K562 (cell line): ENCODE measurements at regions not wholly inside any gene's neighbourhood (a gene's known extent, or its start where the extent isn't known, plus 50 kb on each side); places are given as distances from the start of the nearest gene placed in this dataset.

Experiments
- ATAC-seq: fragments of 200-7000 bp; cut with Tn5 transposase; 3 replicates; pipeline ENCODE4 v1.9.1; 2020; ENCODE audit warnings: moderate library complexity
- BruUV-seq: library from RNA; stranded (reverse); fragments of 400-500 nt; replicated peaks from 2 replicates; lab custom pipeline; 2021; lab: Mats Ljungman, UMichigan
- CTCF ChIA-PET: fragments of 300-600 bp; formaldehyde crosslinking; extraction: SDS; loops from one replicate; lab custom pipeline; 2021; ENCODE audit warnings: low intra/inter-chr PET ratio; lab: Yijun Ruan, JAX
- POLR2A ChIA-PET: fragments of 300-600, 350-650 bp; sonication (Branson Sonifier 250); formaldehyde crosslinking; extraction: SDS; loops from one replicate; lab custom pipeline; 2021; ENCODE audit warnings: antibody characterized with exemption, inconsistent platforms; lab: Yijun Ruan, JAX
- DNase-seq, 4 experiments: peaks; one replicate each; pipeline versions ENCODE4 v3.0.0 to v3.0.0-alpha.2; 2011 to 2018; ENCODE audit warnings: low spot score in 3 of 4, mixed read lengths in 3 of 4; ENCODE audit errors: extremely low read depth in 1 of 4
- FAIRE-seq: peaks from 2 replicates; lab custom pipeline; 2011; peaks lifted over from hg19 to GRCh38; lab: Jason Lieb, UNC
- H2AFZ ChIP-seq: 2 replicates; pipeline ENCODE4 v1.6.0; 2011; ENCODE audit warnings: low read depth, low read length, control low read depth, inconsistent platforms
- H3K27ac ChIP-seq: fragments of 200-600 bp; 3 replicates; pipeline ENCODE4 v1.8.0; 2011; ENCODE audit warnings: low read depth, mild to moderate bottlenecking, control low read depth, inconsistent platforms, low read length, moderate library complexity, mixed read lengths; ENCODE audit errors: extremely low read depth
- H3K27me3 ChIP-seq, 2 experiments: fragments of 300-600 bp in 1 of 2; 2 replicates in 1 of 2; 3 replicates in 1 of 2; pipeline versions ENCODE4 v1.6.0 to v1.8.0; 2011; ENCODE audit warnings: inconsistent platforms in 2 of 2, low read length in 2 of 2, mild to moderate bottlenecking in 1 of 2, mixed read lengths in 1 of 2, moderate library complexity in 1 of 2; ENCODE audit not compliant: control insufficient read depth in 2 of 2, insufficient read depth in 2 of 2
- H3K36me3 ChIP-seq: fragments of 300-600 bp; 3 replicates; pipeline ENCODE4 v1.8.0; 2011; ENCODE audit warnings: mild to moderate bottlenecking, low read length, inconsistent platforms; ENCODE audit not compliant: control insufficient read depth, insufficient read depth
- H3K4me1 ChIP-seq, 2 experiments: fragments of 200-600 bp in 1 of 2; replicated peaks in 1 of 2; 2 replicates in 1 of 2; 3 replicates in 1 of 2; pipeline versions ENCODE4 v1.5.1 to v1.8.0; 2011; ENCODE audit warnings: inconsistent platforms in 2 of 2, low read length in 2 of 2, mild to moderate bottlenecking in 1 of 2, mixed read lengths in 1 of 2, moderate library complexity in 1 of 2; ENCODE audit not compliant: control insufficient read depth in 2 of 2, insufficient read depth in 2 of 2
- H3K4me2 ChIP-seq: 2 replicates; pipeline ENCODE4 v1.6.1; 2011; ENCODE audit warnings: low read length, control low read depth, inconsistent platforms, mixed read lengths; ENCODE audit not compliant: insufficient read depth
- H3K4me3 ChIP-seq: fragments of 200-600 bp; sonication (generic), shearing (Covaris generic); 2 replicates; pipeline ENCODE4 v1.5.1; 2016; ENCODE audit warnings: control low read depth, inconsistent platforms
- H3K79me2 ChIP-seq: fragments of 200-600 bp; 3 replicates; pipeline ENCODE4 v1.8.0; 2011; ENCODE audit warnings: low read length, inconsistent platforms; ENCODE audit not compliant: control insufficient read depth, insufficient read depth
- H3K9ac ChIP-seq, 2 experiments: 2 replicates each; pipeline versions ENCODE4 v1.6.0 to v1.6.1; 2011; ENCODE audit warnings: low read depth in 2 of 2, low read length in 2 of 2, control low read depth in 1 of 2, inconsistent platforms in 1 of 2, mild to moderate bottlenecking in 1 of 2, mixed read lengths in 1 of 2; ENCODE audit not compliant: insufficient read depth in 1 of 2
- H3K9me1 ChIP-seq: one replicate; pipeline ENCODE4 v1.6.0; 2011; ENCODE audit warnings: inconsistent platforms, mild to moderate bottlenecking, low read length, moderate library complexity; ENCODE audit not compliant: control insufficient read depth, insufficient read depth
- H3K9me3 ChIP-seq: replicated peaks from 2 replicates; pipeline ENCODE4 v1.5.1; 2011; ENCODE audit warnings: low read depth, low read length, inconsistent platforms; ENCODE audit not compliant: control insufficient read depth, insufficient read depth
- H4K20me1 ChIP-seq: replicated peaks from 2 replicates; pipeline ENCODE4 v1.6.1; 2011; ENCODE audit warnings: low read length, inconsistent platforms, mixed read lengths; ENCODE audit not compliant: control insufficient read depth, insufficient read depth
- CHD2 ChIP-seq: IDR thresholded peaks from 2 replicates; pipeline ENCODE4 v1.6.1; 2011; ENCODE audit warnings: low read depth, low read length
- EHMT2 ChIP-seq: fragments of 450-650 bp; IDR thresholded peaks from 2 replicates; pipeline ENCODE4 v1.6.1; 2018; ENCODE audit warnings: antibody characterized with exemption
- EP400 ChIP-seq: fragments of 450-650 bp; IDR thresholded peaks from 2 replicates; pipeline ENCODE4 v1.6.1; 2017; ENCODE audit warnings: antibody characterized with exemption, mild to moderate bottlenecking, moderate library complexity
- HDGF ChIP-seq: fragments of 450-650 bp; IDR thresholded peaks from 2 replicates; pipeline ENCODE4 v1.6.1; 2016
- HES1 ChIP-seq: fragments of 450-650 bp; IDR thresholded peaks from 2 replicates; pipeline ENCODE4 v1.6.1; 2016; ENCODE audit warnings: low read depth, mild to moderate bottlenecking, moderate library complexity
- HLTF ChIP-seq: fragments of 450-650 bp; IDR thresholded peaks from 2 replicates; pipeline ENCODE4 v1.6.1; 2016
- JUN ChIP-seq, 2 experiments: sonication (generic) in 1 of 2; formaldehyde crosslinking in 1 of 2; IDR thresholded peaks; 2 replicates each; pipeline versions ENCODE4 v1.6.1 to v1.8.0; 2012 to 2022; ENCODE audit warnings: borderline replicate concordance in 2 of 2, mild to moderate bottlenecking in 2 of 2, improper control_type of control experiment in 1 of 2, low read depth in 1 of 2, low read length in 1 of 2, missing genetic modification reagents in 1 of 2
- MYC ChIP-seq, 2 experiments: fragments of 250-450 bp in 1 of 2; sonication (Bioruptor Pico) in 1 of 2; IDR thresholded peaks; 2 replicates each; pipeline versions ENCODE4 v1.5.1 to v1.6.1; 2012 to 2021; ENCODE audit warnings: low read depth in 2 of 2, borderline replicate concordance in 1 of 2, improper control_type of control experiment in 1 of 2, low read length in 1 of 2, mild to moderate bottlenecking in 1 of 2, moderate library complexity in 1 of 2
- NR2C1 ChIP-seq, 2 experiments: fragments of 450-650 bp; IDR thresholded peaks; 2 replicates each; pipeline ENCODE4 v1.6.1; 2017; ENCODE audit warnings: mild to moderate bottlenecking in 2 of 2, antibody characterized with exemption in 1 of 2, inconsistent platforms in 1 of 2, missing compliant biosample characterization in 1 of 2, missing genetic modification characterization in 1 of 2
- PRPF4 ChIP-seq: fragments of 200-400 bp; formaldehyde crosslinking; IDR thresholded peaks from one replicate; pipeline ENCODE4 v1.6.1; 2017; ENCODE audit warnings: low read length, low read depth, mild to moderate bottlenecking; ENCODE audit not compliant: insufficient read depth, poor library complexity, severe bottlenecking
- RAD21 ChIP-seq, 2 experiments: fragments of 250-450 bp in 1 of 2; fragments of 450-650 bp in 1 of 2; sonication (Bioruptor Pico) in 1 of 2; formaldehyde crosslinking in 1 of 2; IDR thresholded peaks in 1 of 2; conservative IDR thresholded peaks in 1 of 2; 2 replicates each; pipeline versions ENCODE4 v1.4.0 to v1.8.0; 2020 to 2022; ENCODE audit warnings: mild to moderate bottlenecking in 2 of 2, moderate library complexity in 1 of 2
- SETDB1 ChIP-seq: IDR thresholded peaks from one replicate; pipeline ENCODE4 v1.6.1; 2012; ENCODE audit warnings: low read length, control low read depth, inconsistent platforms
- SIN3A ChIP-seq, 2 experiments: fragments of 150-350 bp in 1 of 2; IDR thresholded peaks; 2 replicates each; pipeline ENCODE4 v1.6.1; 2011 to 2016; ENCODE audit warnings: borderline replicate concordance in 2 of 2, low read depth in 2 of 2, low read length in 2 of 2, mild to moderate bottlenecking in 2 of 2, moderate library complexity in 2 of 2; ENCODE audit not compliant: control insufficient read depth in 1 of 2
- STAG1 ChIP-seq: sonication (generic); formaldehyde crosslinking; IDR thresholded peaks from 2 replicates; pipeline ENCODE4 v1.5.0; 2020; ENCODE audit warnings: missing genetic modification reagents, borderline replicate concordance
- SUPT5H ChIP-seq: fragments of 450-650 bp; IDR thresholded peaks from 2 replicates; pipeline ENCODE4 v1.6.1; 2016
- TAL1 ChIP-seq: fragments of 450-650 bp; IDR thresholded peaks from 2 replicates; pipeline ENCODE4 v1.6.1; 2016; ENCODE audit warnings: mild to moderate bottlenecking
- TCFL5 ChIP-seq: fragments of 250-450 bp; sonication (Bioruptor Pico); conservative IDR thresholded peaks from 2 replicates; pipeline ENCODE4 v1.6.1; 2021; ENCODE audit warnings: mild to moderate bottlenecking, moderate library complexity, matching md5 sums
- TGIF2 ChIP-seq: sonication (generic); formaldehyde crosslinking; IDR thresholded peaks from 2 replicates; pipeline ENCODE4 v1.8.1; 2022; ENCODE audit warnings: mild to moderate bottlenecking, missing genetic modification reagents, moderate library complexity
- ZNF124 ChIP-seq: sonication (generic); formaldehyde crosslinking; IDR thresholded peaks from 2 replicates; pipeline ENCODE4 v1.8.1; 2022; ENCODE audit warnings: missing genetic modification reagents
- WGBS: fragments of 100-300 bp; shearing (Covaris generic); methylation state at CpG from one replicate; pipeline ENCODE4 v1.1.6; 2016; ENCODE audit warnings: low coverage, mixed read lengths; ENCODE audit not compliant: insufficient coverage; ENCODE audit errors: missing lambda C conversion rate; 5-methylcytosine and 5-hydroxymethylcytosine counted together
- in situ Hi-C: fragments of 300-500 bp; cut with MboI; formaldehyde crosslinking; loops from 4 replicates; pipeline ENCODE4 v1.15.0; 2018; ENCODE audit warnings: inconsistent platforms, mixed read lengths
- intact Hi-C: fragments of 100-400 bp; cut with micrococcal nuclease; formaldehyde crosslinking; loops from 2 replicates; pipeline ENCODE4 v1.14.2; 2022

- 2% methylated on average over 15 of the region's 30 CpGs for WGBS
- TF ChIP-seq SETDB1 (no peak), TAL1 (no peak), HDGF (no peak), SUPT5H (no peak), SIN3A (IDR thresholded peaks at IDR 0.05; ENCODE audit: borderline replicate concordance in 2 of 2, control insufficient read depth in 1 of 2, low read depth in 2 of 2, low read length in 2 of 2) (no peak), HLTF (no peak), JUN (IDR thresholded peaks at IDR 0.05; ENCODE audit: borderline replicate concordance, low read depth, low read length) (no peak), JUN (CRISPR knock-in tag; IDR thresholded peaks at IDR 0.05; ENCODE audit: borderline replicate concordance) (no peak), TCFL5 (CRISPR knock-in tag) (no peak), ZNF124 (CRISPR knock-in tag) (no peak), RAD21 (CRISPR knock-in tag; conservative IDR thresholded peaks at IDR 0.05 in 1 of 2, IDR thresholded peaks at IDR 0.05 in 1 of 2) (no peak), STAG1 (CRISPR knock-in tag) (no peak), HES1 (no peak), EP400 (no peak), TGIF2 (CRISPR knock-in tag) (no peak), PRPF4 (no peak), EHMT2 (no peak), CHD2 (no peak), NR2C1 (IDR thresholded peaks at IDR 0.05) (no peak), NR2C1 (tag; IDR thresholded peaks at IDR 0.05) (no peak), MYC (IDR thresholded peaks at IDR 0.05; ENCODE audit: low read depth, low read length) (no peak), MYC (CRISPR knock-in tag; IDR thresholded peaks at IDR 0.05; ENCODE audit: borderline replicate concordance, low read depth) (no peak)
- in situ Hi-C loops, result no loop called here
These were observed 230.7 kb upstream of the PRR20A start for GRCh38 chr13:56909896-56910600.

More at GRCh38 chr13:56909896-56910600, 230.7 kb upstream of the PRR20A start:
- no peaks in the 10 kb centered on the region for H3K4me1 ChIP-seq
- H2AFZ ChIP-seq, result no peak overlapping the region
- no peak for DNase-seq
- intact Hi-C loops, result no loop called here
- H3K4me2 ChIP-seq, result no peak overlapping the region
- no TSS peak for BruUV-seq
- H3K36me3 ChIP-seq, result no peaks in the 10 kb centered on the region
- no peak for FAIRE-seq
- H3K27me3 ChIP-seq, result no peaks in the 10 kb centered on the region
- CTCF ChIA-PET, result no interaction called here
- H3K4me3 ChIP-seq, result no peak overlapping the region
- POLR2A ChIA-PET, result no interaction called here
- H3K9me1 ChIP-seq, result no peaks in the 10 kb centered on the region
- H3K9ac ChIP-seq, result no peak overlapping the region
- H3K79me2 ChIP-seq, result no peaks in the 10 kb centered on the region
- H3K9me3 ChIP-seq, result no peaks in the 10 kb centered on the region
- no peak overlapping the region for H3K27ac ChIP-seq
- H4K20me1 ChIP-seq, result no peaks in the 10 kb centered on the region
- ATAC-seq, result no peak
